ENCODE measurements at regions not wholly inside any gene's neighbourhood (a gene's known extent, or its start where the extent isn't known, plus 50 kb on each side); places are given as distances from the start of the nearest gene placed in this dataset.

DNA sequence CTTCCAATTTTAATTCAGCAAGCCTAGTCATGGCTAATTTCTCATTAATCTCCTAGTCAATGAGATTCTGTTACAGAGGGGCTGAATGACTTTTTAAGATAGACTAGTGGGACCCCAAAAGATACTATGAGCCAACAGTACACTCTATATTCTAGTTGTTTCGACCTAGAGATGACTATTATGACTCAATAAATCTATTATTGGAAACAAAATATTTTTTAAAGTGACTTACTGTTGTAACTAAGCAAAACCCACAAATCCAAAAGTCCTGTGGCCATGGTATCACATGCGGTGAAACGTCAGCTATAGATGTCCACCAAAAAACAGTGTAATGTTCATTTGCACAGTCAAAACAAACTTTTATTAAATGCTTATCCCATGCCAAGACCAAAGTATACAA lies 95.3 kb upstream of the ADO start:
- ChIA-PET CTCF (interaction anchor here (0.7 kb wide), 1 partner anchor 77 kb away, joined by 3 read pairs; no protein-coding TSS in a partner anchor), POLR2A (ENCODE audit: low non-redundant PET) (no interaction called here)
- no peak for DNase-seq (ENCODE audit: low spot score)
- no peak overlapping the region for H3K27ac ChIP-seq
- TF ChIP-seq, protein P1, sequence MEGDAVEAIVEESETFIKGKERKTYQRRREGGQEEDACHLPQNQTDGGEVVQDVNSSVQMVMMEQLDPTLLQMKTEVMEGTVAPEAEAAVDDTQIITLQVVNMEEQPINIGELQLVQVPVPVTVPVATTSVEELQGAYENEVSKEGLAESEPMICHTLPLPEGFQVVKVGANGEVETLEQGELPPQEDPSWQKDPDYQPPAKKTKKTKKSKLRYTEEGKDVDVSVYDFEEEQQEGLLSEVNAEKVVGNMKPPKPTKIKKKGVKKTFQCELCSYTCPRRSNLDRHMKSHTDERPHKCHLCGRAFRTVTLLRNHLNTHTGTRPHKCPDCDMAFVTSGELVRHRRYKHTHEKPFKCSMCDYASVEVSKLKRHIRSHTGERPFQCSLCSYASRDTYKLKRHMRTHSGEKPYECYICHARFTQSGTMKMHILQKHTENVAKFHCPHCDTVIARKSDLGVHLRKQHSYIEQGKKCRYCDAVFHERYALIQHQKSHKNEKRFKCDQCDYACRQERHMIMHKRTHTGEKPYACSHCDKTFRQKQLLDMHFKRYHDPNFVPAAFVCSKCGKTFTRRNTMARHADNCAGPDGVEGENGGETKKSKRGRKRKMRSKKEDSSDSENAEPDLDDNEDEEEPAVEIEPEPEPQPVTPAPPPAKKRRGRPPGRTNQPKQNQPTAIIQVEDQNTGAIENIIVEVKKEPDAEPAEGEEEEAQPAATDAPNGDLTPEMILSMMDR (conservative IDR thresholded peaks at IDR 0.05; ENCODE audit: low read depth): no peak

DNA sequence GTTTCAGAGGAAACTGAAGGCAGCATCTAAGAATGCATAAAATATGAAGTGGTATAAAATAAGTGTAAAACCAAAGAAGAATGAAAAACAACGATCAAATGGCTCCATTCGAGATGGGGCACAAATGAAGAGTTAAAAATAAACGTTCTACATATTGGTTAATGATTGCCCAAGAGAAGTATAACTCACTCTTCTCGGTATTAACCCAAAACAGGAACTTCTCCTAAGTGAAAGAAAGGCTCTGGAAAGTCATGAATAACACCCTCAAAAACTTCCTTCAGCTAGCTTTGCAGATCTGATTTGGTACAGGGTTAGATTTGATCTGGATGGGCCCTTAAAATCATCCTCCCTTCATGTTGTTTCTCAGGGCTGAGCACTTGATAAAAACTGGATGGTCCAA lies 94.3 kb upstream of the ADO start:
- ChIA-PET CTCF (no interaction called here), POLR2A (ENCODE audit: low non-redundant PET) (no interaction called here)
- TF ChIP-seq, protein P1 (conservative IDR thresholded peaks at IDR 0.05; ENCODE audit: low read depth): no peak
- H3K27ac ChIP-seq: no peak overlapping the region
- DNase-seq (ENCODE audit: low spot score): no peak

DNA sequence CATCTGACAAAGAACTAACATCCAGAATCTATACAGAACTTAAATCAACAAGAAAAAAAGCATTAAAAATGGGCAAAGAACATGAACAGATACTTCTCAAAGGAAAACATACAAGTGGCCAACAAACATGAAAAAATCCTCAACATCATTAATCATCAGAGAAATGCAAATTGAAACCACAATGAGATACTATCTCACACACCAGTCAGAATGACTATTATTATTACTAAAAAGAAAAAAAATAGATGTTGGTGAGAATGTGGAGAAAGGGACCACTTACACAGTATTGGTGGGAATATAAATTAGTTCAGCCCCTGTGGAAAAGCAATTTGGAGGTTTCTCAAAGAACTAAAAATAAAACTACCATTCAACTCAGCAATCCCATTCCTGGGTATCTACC lies 89.1 kb upstream of the ADO start:
- ChIA-PET CTCF (no interaction called here), POLR2A (ENCODE audit: low non-redundant PET) (no interaction called here)
- DNase-seq (ENCODE audit: low spot score): no peak
- TF ChIP-seq, protein P1 (conservative IDR thresholded peaks at IDR 0.05; ENCODE audit: low read depth): no peak
- no peak overlapping the region for H3K27ac ChIP-seq

DNA sequence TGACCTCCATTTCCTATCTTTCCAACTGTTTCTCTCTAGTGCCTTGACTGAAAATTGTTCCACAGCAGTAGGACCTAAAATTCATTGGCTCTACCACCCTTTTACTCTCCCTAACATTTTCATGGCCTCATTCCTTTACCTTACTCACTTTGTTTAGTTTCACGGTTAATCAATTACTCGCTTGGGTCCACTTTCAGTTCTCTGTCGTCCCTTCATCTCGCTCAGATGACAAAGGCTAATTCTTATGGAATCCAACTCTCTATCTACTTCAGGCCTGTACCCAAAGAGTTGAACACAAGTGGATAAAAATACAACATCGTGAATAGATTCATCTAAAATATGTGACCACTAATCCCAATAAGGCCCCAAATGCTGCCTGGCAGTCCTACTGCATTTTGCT lies 85.9 kb upstream of the ADO start:
- TF ChIP-seq, protein P1 (conservative IDR thresholded peaks at IDR 0.05; ENCODE audit: low read depth): no peak
- no peak overlapping the region for H3K27ac ChIP-seq
- no peak for DNase-seq (ENCODE audit: low spot score)
- ChIA-PET POLR2A (ENCODE audit: low non-redundant PET) (no interaction called here), CTCF (no interaction called here)

DNA sequence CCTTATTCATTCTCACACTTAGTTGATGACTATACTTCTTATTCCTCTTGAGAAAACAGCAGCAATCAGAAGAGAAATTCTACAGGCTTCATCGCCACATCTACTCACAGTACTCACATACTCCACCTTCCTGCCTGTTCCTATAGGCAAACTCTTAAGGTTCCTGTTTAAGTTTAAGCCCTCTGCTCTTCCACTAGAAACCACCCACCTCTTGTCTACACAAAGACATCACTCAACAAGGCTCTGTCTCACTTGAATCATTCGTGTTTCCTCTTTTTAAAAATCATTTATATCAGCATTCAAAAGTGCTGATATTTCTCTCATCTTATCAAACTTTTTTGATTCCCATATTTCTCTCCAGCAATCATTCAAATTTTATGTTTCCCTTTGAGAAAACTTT lies 85.5 kb upstream of the ADO start:
- no peak overlapping the region for H3K27ac ChIP-seq
- TF ChIP-seq, protein P1 (conservative IDR thresholded peaks at IDR 0.05; ENCODE audit: low read depth): no peak
- ChIA-PET CTCF (no interaction called here), POLR2A (ENCODE audit: low non-redundant PET) (no interaction called here)
- DNase-seq (ENCODE audit: low spot score): no peak

DNA sequence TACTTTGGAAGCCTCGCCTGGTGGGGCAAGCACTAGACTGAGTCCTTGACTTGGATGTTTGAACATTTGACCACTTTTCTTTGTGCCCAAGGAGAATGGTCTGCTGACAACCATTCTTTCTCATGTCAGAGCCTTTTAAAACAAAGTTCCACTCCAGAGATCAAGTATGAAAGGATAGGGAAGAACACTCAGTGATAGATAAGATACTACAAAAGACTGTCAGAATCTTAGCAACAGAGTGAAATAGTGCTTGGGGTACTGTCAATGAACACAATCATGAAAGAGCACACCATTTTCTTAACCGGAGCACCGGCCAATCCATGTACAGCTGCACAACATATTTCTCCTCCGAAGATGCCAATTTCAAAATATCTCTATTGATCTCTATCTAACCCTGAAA lies 82.8 kb upstream of the ADO start:
- H3K27ac ChIP-seq: no peak overlapping the region
- CTCF ChIA-PET: no interaction called here
- TF ChIP-seq, protein P1 (conservative IDR thresholded peaks at IDR 0.05; ENCODE audit: low read depth): no peak
- DNase-seq (ENCODE audit: low spot score): no peak
- POLR2A ChIA-PET (ENCODE audit: low non-redundant PET): no interaction called here

DNA sequence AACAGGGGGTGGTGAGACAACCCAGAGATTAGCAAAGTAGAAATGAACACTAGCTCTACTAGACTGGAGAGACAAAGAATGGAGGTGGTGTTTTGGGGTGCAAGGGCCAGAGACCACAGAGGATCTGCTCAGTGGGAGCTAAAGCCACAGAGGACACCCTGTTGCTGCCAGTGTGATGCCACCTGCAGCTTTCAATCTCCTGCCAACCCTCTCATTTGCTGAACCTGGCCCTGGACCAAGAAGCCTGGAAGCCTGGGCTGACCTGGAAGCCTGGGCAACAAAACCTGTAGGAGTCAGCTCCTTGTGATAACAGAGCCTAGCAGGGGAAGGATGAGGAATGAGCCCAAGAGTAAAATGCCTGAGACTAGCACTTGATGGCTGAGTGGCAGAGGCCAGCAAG lies 81.1 kb upstream of the ADO start:
- CTCF ChIA-PET: no interaction called here
- POLR2A ChIA-PET (ENCODE audit: low non-redundant PET): no interaction called here
- TF ChIP-seq, protein P1 (conservative IDR thresholded peaks at IDR 0.05; ENCODE audit: low read depth): no peak
- DNase-seq (ENCODE audit: low spot score): no peak
- no peak overlapping the region for H3K27ac ChIP-seq

Measured in RWPE1 (cell line).